K562 (cell line): ENCODE measurements at regions not wholly inside any gene's neighbourhood (a gene's known extent, or its start where the extent isn't known, plus 50 kb on each side); places are given as distances from the start of the nearest gene placed in this dataset.

Experiments used
- BDP1 ChIP-seq: IDR thresholded peaks from 3 replicates; pipeline ENCODE4 v1.6.1; 2011; ENCODE audit not compliant: insufficient read length, insufficient read depth
- CTCF ChIP-seq, 3 experiments: IDR thresholded peaks in 2 of 3; conservative IDR thresholded peaks in 1 of 3; 2 replicates each; pipeline ENCODE4 v1.5.1; 2011 to 2012; ENCODE audit warnings: low read length in 3 of 3, mild to moderate bottlenecking in 3 of 3, control low read depth in 2 of 3, improper control_type of control experiment in 1 of 3, inconsistent platforms in 1 of 3, low read depth in 1 of 3, mixed read lengths in 1 of 3, moderate library complexity in 1 of 3; ENCODE audit not compliant: insufficient read depth in 2 of 3
- HIVEP1 ChIP-seq: fragments of 250-450 bp; sonication (Bioruptor Pico); IDR thresholded peaks from 2 replicates; pipeline ENCODE4 v1.4.0; 2020; ENCODE audit warnings: mild to moderate bottlenecking
- POLR2A ChIP-seq: fragments of 450-650 bp; conservative IDR thresholded peaks from 2 replicates; pipeline ENCODE4 v1.6.1; 2016
- PTBP1 ChIP-seq: fragments of 200-400 bp; formaldehyde crosslinking; IDR thresholded peaks from 2 replicates; pipeline ENCODE4 v1.6.1; 2017; ENCODE audit warnings: low read depth, low read length

- TF ChIP-seq HIVEP1 (CRISPR knock-in tag) (no peak), POLR2A (no peak), BDP1 (no peak), CTCF (IDR thresholded peaks at IDR 0.05 in 2 of 3, conservative IDR thresholded peaks at IDR 0.05 in 1 of 3; ENCODE audit: insufficient read depth in 2 of 3, low read depth in 1 of 3, low read length in 3 of 3) (no peak), PTBP1 (no peak)
Observed at GRCh38 chr2:145410086-145410485, 890.2 kb upstream of the ZEB2 start.
